ENCODE measurements at regions not wholly inside any gene's neighbourhood (a gene's known extent, or its start where the extent isn't known, plus 50 kb on each side); places are given as distances from the start of the nearest gene placed in this dataset.
"Not testable (repeated sequence)": the region's sequence is repeated elsewhere in the genome, so short reads cannot be mapped to it uniquely, and the experiment has no call there.

- not testable (repeated sequence) for H3K4me3 ChIP-seq (ENCODE audit: low read length in 2 of 2); H3K9me3 ChIP-seq (ENCODE audit: control insufficient read depth in 2 of 2, low read length in 2 of 2); H3K9ac ChIP-seq (ENCODE audit: low read length in 2 of 2); H3K27ac ChIP-seq (ENCODE audit: low read length); H3K4me1 ChIP-seq (ENCODE audit: control insufficient read depth, insufficient read depth, low read length); H3K27me3 ChIP-seq (ENCODE audit: control insufficient read depth in 1 of 2, insufficient read depth in 2 of 2, low read length in 2 of 2); H3K36me3 ChIP-seq (ENCODE audit: control insufficient read depth in 2 of 2, insufficient read depth in 2 of 2, low read length in 2 of 2)
Measured at GRCh38 chr21:5090132-5091079, 5431.0 kb upstream of the TPTE start.

GRCh38 chr21:5091274-5091673, 5430.1 kb upstream of the TPTE start:
- not testable (repeated sequence) for H3K27ac ChIP-seq (ENCODE audit: low read length); H3K27me3 ChIP-seq (ENCODE audit: control insufficient read depth in 1 of 2, insufficient read depth in 2 of 2, low read length in 2 of 2); H3K36me3 ChIP-seq (ENCODE audit: control insufficient read depth in 2 of 2, insufficient read depth in 2 of 2, low read length in 2 of 2); H3K9ac ChIP-seq (ENCODE audit: low read length in 2 of 2); H3K4me3 ChIP-seq (ENCODE audit: low read length in 2 of 2); H3K9me3 ChIP-seq (ENCODE audit: control insufficient read depth in 2 of 2, low read length in 2 of 2); H3K4me1 ChIP-seq (ENCODE audit: control insufficient read depth, insufficient read depth, low read length)

GRCh38 chr21:5095628-5096027, 5425.8 kb upstream of the TPTE start:
- not testable (repeated sequence) for H3K27ac ChIP-seq (ENCODE audit: low read length); H3K9ac ChIP-seq (ENCODE audit: low read length in 2 of 2); H3K36me3 ChIP-seq (ENCODE audit: control insufficient read depth in 2 of 2, insufficient read depth in 2 of 2, low read length in 2 of 2); H3K27me3 ChIP-seq (ENCODE audit: control insufficient read depth in 1 of 2, insufficient read depth in 2 of 2, low read length in 2 of 2); H3K4me3 ChIP-seq (ENCODE audit: low read length in 2 of 2); H3K4me1 ChIP-seq (ENCODE audit: control insufficient read depth, insufficient read depth, low read length); H3K9me3 ChIP-seq (ENCODE audit: control insufficient read depth in 2 of 2, low read length in 2 of 2)

GRCh38 chr21:5098010-5098743, 5423.2 kb upstream of the TPTE start:
- H3K9ac ChIP-seq (ENCODE audit: low read length in 2 of 2); H3K27ac ChIP-seq (ENCODE audit: low read length); H3K4me3 ChIP-seq (ENCODE audit: low read length in 2 of 2); H3K27me3 ChIP-seq (ENCODE audit: control insufficient read depth in 1 of 2, insufficient read depth in 2 of 2, low read length in 2 of 2); H3K4me1 ChIP-seq (ENCODE audit: control insufficient read depth, insufficient read depth, low read length); H3K9me3 ChIP-seq (ENCODE audit: control insufficient read depth in 2 of 2, low read length in 2 of 2); H3K36me3 ChIP-seq (ENCODE audit: control insufficient read depth in 2 of 2, insufficient read depth in 2 of 2, low read length in 2 of 2): not testable (repeated sequence)

GRCh38 chr21:5100604-5101174, 5420.7 kb upstream of the TPTE start:
- not testable (repeated sequence) for H3K27ac ChIP-seq (ENCODE audit: low read length); H3K4me3 ChIP-seq (ENCODE audit: low read length in 2 of 2); H3K27me3 ChIP-seq (ENCODE audit: control insufficient read depth in 1 of 2, insufficient read depth in 2 of 2, low read length in 2 of 2); H3K4me1 ChIP-seq (ENCODE audit: control insufficient read depth, insufficient read depth, low read length); H3K9me3 ChIP-seq (ENCODE audit: control insufficient read depth in 2 of 2, low read length in 2 of 2); H3K9ac ChIP-seq (ENCODE audit: low read length in 2 of 2); H3K36me3 ChIP-seq (ENCODE audit: control insufficient read depth in 2 of 2, insufficient read depth in 2 of 2, low read length in 2 of 2)

- H3K9me3 ChIP-seq (ENCODE audit: control insufficient read depth in 2 of 2, low read length in 2 of 2); H3K4me3 ChIP-seq (ENCODE audit: low read length in 2 of 2); H3K27ac ChIP-seq (ENCODE audit: low read length); H3K4me1 ChIP-seq (ENCODE audit: control insufficient read depth, insufficient read depth, low read length); H3K27me3 ChIP-seq (ENCODE audit: control insufficient read depth in 1 of 2, insufficient read depth in 2 of 2, low read length in 2 of 2); H3K36me3 ChIP-seq (ENCODE audit: control insufficient read depth in 2 of 2, insufficient read depth in 2 of 2, low read length in 2 of 2); H3K9ac ChIP-seq (ENCODE audit: low read length in 2 of 2): not testable (repeated sequence)
Measured at GRCh38 chr21:5101749-5102148, 5419.6 kb upstream of the TPTE start.

GRCh38 chr21:5103880-5104561, 5417.4 kb upstream of the TPTE start:
- not testable (repeated sequence) for H3K4me1 ChIP-seq (ENCODE audit: control insufficient read depth, insufficient read depth, low read length); H3K9ac ChIP-seq (ENCODE audit: low read length in 2 of 2); H3K36me3 ChIP-seq (ENCODE audit: control insufficient read depth in 2 of 2, insufficient read depth in 2 of 2, low read length in 2 of 2); H3K4me3 ChIP-seq (ENCODE audit: low read length in 2 of 2); H3K27ac ChIP-seq (ENCODE audit: low read length); H3K9me3 ChIP-seq (ENCODE audit: control insufficient read depth in 2 of 2, low read length in 2 of 2); H3K27me3 ChIP-seq (ENCODE audit: control insufficient read depth in 1 of 2, insufficient read depth in 2 of 2, low read length in 2 of 2)

GRCh38 chr21:5104562-5104928, 5416.8 kb upstream of the TPTE start:
- H3K27me3 ChIP-seq (ENCODE audit: control insufficient read depth in 1 of 2, insufficient read depth in 2 of 2, low read length in 2 of 2); H3K4me3 ChIP-seq (ENCODE audit: low read length in 2 of 2); H3K27ac ChIP-seq (ENCODE audit: low read length); H3K9me3 ChIP-seq (ENCODE audit: control insufficient read depth in 2 of 2, low read length in 2 of 2); H3K9ac ChIP-seq (ENCODE audit: low read length in 2 of 2); H3K4me1 ChIP-seq (ENCODE audit: control insufficient read depth, insufficient read depth, low read length); H3K36me3 ChIP-seq (ENCODE audit: control insufficient read depth in 2 of 2, insufficient read depth in 2 of 2, low read length in 2 of 2): not testable (repeated sequence)

GRCh38 chr21:5105939-5106708, 5415.3 kb upstream of the TPTE start:
- not testable (repeated sequence) for H3K9me3 ChIP-seq (ENCODE audit: control insufficient read depth in 2 of 2, low read length in 2 of 2); H3K4me1 ChIP-seq (ENCODE audit: control insufficient read depth, insufficient read depth, low read length); H3K9ac ChIP-seq (ENCODE audit: low read length in 2 of 2); H3K36me3 ChIP-seq (ENCODE audit: control insufficient read depth in 2 of 2, insufficient read depth in 2 of 2, low read length in 2 of 2); H3K4me3 ChIP-seq (ENCODE audit: low read length in 2 of 2); H3K27ac ChIP-seq (ENCODE audit: low read length); H3K27me3 ChIP-seq (ENCODE audit: control insufficient read depth in 1 of 2, insufficient read depth in 2 of 2, low read length in 2 of 2)

GRCh38 chr21:5106767-5107464, 5414.5 kb upstream of the TPTE start:
- not testable (repeated sequence) for H3K4me1 ChIP-seq (ENCODE audit: control insufficient read depth, insufficient read depth, low read length); H3K27ac ChIP-seq (ENCODE audit: low read length); H3K4me3 ChIP-seq (ENCODE audit: low read length in 2 of 2); H3K27me3 ChIP-seq (ENCODE audit: control insufficient read depth in 1 of 2, insufficient read depth in 2 of 2, low read length in 2 of 2); H3K9me3 ChIP-seq (ENCODE audit: control insufficient read depth in 2 of 2, low read length in 2 of 2); H3K36me3 ChIP-seq (ENCODE audit: control insufficient read depth in 2 of 2, insufficient read depth in 2 of 2, low read length in 2 of 2); H3K9ac ChIP-seq (ENCODE audit: low read length in 2 of 2)

All from stomach smooth muscle (tissue), 2 donors.